CD4-positive, alpha-beta T cell (primary cell): ENCODE measurements at regions not wholly inside any gene's neighbourhood (a gene's known extent, or its start where the extent isn't known, plus 50 kb on each side); places are given as distances from the start of the nearest gene placed in this dataset.

Source experiments
- ATAC-seq: fragments of 200-7000 bp; cut with Tn5 transposase; one replicate; pipeline ENCODE4 v1.10.0; 2022; ENCODE audit warnings: mild to moderate bottlenecking; ENCODE audit not compliant: poor library complexity
- CTCF ChIA-PET: fragments of 350-600 bp; sonication (Branson Sonifier 250); formaldehyde crosslinking; loops from one replicate; lab custom pipeline; 2021; ENCODE audit warnings: antibody characterized with exemption, inconsistent platforms; lab: Charles Lee
- POLR2A ChIA-PET: fragments of 350-600 bp; sonication (Branson Sonifier 250); formaldehyde crosslinking; loops from one replicate; lab custom pipeline; 2021; ENCODE audit warnings: antibody characterized with exemption, inconsistent platforms; lab: Charles Lee
- DNase-seq, 14 experiments: peaks; one replicate each; pipeline ENCODE4 v3.0.0-alpha.2; 2013 to 2020; ENCODE audit warnings: mixed read lengths in 2 of 14
- H3K27ac ChIP-seq, 2 donors: one replicate each; pipeline versions ENCODE4 v1.5.1 to v1.7.0; 2013; ENCODE audit warnings: low read length in 2 of 2, low read depth in 1 of 2, mild to moderate bottlenecking in 1 of 2
- H3K27me3 ChIP-seq, 2 experiments: 1 replicate in 1 of 2; 2 replicates in 1 of 2; pipeline versions ENCODE4 v1.6.1 to v1.7.0; 2013; ENCODE audit warnings: low read length in 2 of 2, control low read depth in 1 of 2, mild to moderate bottlenecking in 1 of 2, moderate library complexity in 1 of 2; ENCODE audit not compliant: insufficient read depth in 2 of 2, control insufficient read depth in 1 of 2
- H3K36me3 ChIP-seq: one replicate; pipeline ENCODE4 v1.6.1; 2013; ENCODE audit warnings: low read length, control low read depth; ENCODE audit not compliant: insufficient read depth
- H3K4me1 ChIP-seq: one replicate; pipeline ENCODE4 v1.6.1; 2013; ENCODE audit warnings: low read length, control low read depth; ENCODE audit not compliant: insufficient read depth
- H3K4me3 ChIP-seq: one replicate; pipeline ENCODE4 v1.5.1; 2013; ENCODE audit warnings: mild to moderate bottlenecking, low read length, moderate library complexity
- H3K9me3 ChIP-seq, 2 experiments: 1 replicate in 1 of 2; 2 replicates in 1 of 2; pipeline versions ENCODE4 v1.6.1 to v1.7.0; 2013; ENCODE audit warnings: low read length in 2 of 2, mild to moderate bottlenecking in 2 of 2, control low read depth in 1 of 2, moderate library complexity in 1 of 2; ENCODE audit not compliant: control insufficient read depth in 1 of 2, insufficient read depth in 1 of 2
- H3K27ac Mint-ChIP-seq: one replicate; pipeline ENCODE4 v1.8.0; 2020; ENCODE audit warnings: mixed read lengths
- H3K27me3 Mint-ChIP-seq: one replicate; pipeline ENCODE4 v1.8.0; 2021; ENCODE audit warnings: mixed read lengths
- H3K36me3 Mint-ChIP-seq: one replicate; pipeline ENCODE4 v1.8.0; 2021; ENCODE audit warnings: low read depth, mixed read lengths
- H3K4me1 Mint-ChIP-seq: one replicate; pipeline ENCODE4 v1.8.0; 2021; ENCODE audit warnings: low read depth, mixed read lengths
- H3K4me3 Mint-ChIP-seq: one replicate; pipeline ENCODE4 v1.8.0; 2020; ENCODE audit warnings: mild to moderate bottlenecking, mixed read lengths
- H3K9me3 Mint-ChIP-seq: one replicate; pipeline ENCODE4 v1.8.0; 2020; ENCODE audit warnings: mixed read lengths
- intact Hi-C, 2 experiments: fragments of 100-400 bp; cut with DNase I in 1 of 2; cut with micrococcal nuclease in 1 of 2; formaldehyde crosslinking; loops; one replicate each; pipeline versions ENCODE4 v1.15.1 to v1.9.0; 2023 to 2025; cut with DNase I, micrococcal nuclease
- TF ChIP-seq, protein P1 (sequence below): fragments of 200-600 bp; IDR thresholded peaks from one replicate; pipeline ENCODE4 v1.8.0; 2022; ENCODE audit warnings: antibody characterized with exemption, mild to moderate bottlenecking

- ATAC-seq = no peak
- TF ChIP-seq, protein P1, sequence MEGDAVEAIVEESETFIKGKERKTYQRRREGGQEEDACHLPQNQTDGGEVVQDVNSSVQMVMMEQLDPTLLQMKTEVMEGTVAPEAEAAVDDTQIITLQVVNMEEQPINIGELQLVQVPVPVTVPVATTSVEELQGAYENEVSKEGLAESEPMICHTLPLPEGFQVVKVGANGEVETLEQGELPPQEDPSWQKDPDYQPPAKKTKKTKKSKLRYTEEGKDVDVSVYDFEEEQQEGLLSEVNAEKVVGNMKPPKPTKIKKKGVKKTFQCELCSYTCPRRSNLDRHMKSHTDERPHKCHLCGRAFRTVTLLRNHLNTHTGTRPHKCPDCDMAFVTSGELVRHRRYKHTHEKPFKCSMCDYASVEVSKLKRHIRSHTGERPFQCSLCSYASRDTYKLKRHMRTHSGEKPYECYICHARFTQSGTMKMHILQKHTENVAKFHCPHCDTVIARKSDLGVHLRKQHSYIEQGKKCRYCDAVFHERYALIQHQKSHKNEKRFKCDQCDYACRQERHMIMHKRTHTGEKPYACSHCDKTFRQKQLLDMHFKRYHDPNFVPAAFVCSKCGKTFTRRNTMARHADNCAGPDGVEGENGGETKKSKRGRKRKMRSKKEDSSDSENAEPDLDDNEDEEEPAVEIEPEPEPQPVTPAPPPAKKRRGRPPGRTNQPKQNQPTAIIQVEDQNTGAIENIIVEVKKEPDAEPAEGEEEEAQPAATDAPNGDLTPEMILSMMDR = no peak
- Histone ChIP-seq H3K4me3 (no peak overlapping the region), H3K27ac (no peak overlapping the region), H3K36me3 (no peaks in the 10 kb centered on the region), H3K9me3 (no peaks in the 10 kb centered on the region), H3K4me1 (no peaks in the 10 kb centered on the region), H3K27me3 (no peaks in the 10 kb centered on the region)
- ChIA-PET POLR2A (no interaction called here), CTCF (no interaction called here)
- no peaks in the 10 kb centered on the region for H3K36me3 Mint-ChIP-seq
- DNase-seq = no peak
- peaks cover 17% of the 10 kb centered on the region for H3K9me3 Mint-ChIP-seq
- intact Hi-C loops = no loop called here
- H3K4me3 Mint-ChIP-seq = no peak overlapping the region
- no peaks in the 10 kb centered on the region for H3K4me1 Mint-ChIP-seq
- H3K27ac Mint-ChIP-seq = no peak overlapping the region
- H3K27me3 Mint-ChIP-seq = no peaks in the 10 kb centered on the region
Measured at GRCh38 chr3:80275120-80275519, 507.3 kb upstream of the ROBO1 start.

GRCh38 chr3:80263260-80263659 is 495.5 kb upstream of the ROBO1 start:
- H3K36me3 Mint-ChIP-seq = no peaks in the 10 kb centered on the region
- POLR2A ChIA-PET = no interaction called here
- Histone ChIP-seq H3K36me3 (no peaks in the 10 kb centered on the region), H3K4me1 (no peaks in the 10 kb centered on the region), H3K27ac (no peak overlapping the region), H3K4me3 (no peak overlapping the region), H3K27me3 (no peaks in the 10 kb centered on the region), H3K9me3 (no peaks in the 10 kb centered on the region)
- CTCF ChIA-PET = no interaction called here
- intact Hi-C loops = no loop called here
- ATAC-seq (no peak), DNase-seq (no peak)
- no peak overlapping the region for H3K4me3 Mint-ChIP-seq
- peaks cover 10% of the 10 kb centered on the region for H3K9me3 Mint-ChIP-seq
- H3K27ac Mint-ChIP-seq = no peak overlapping the region
- H3K27me3 Mint-ChIP-seq = no peaks in the 10 kb centered on the region
- no peaks in the 10 kb centered on the region for H3K4me1 Mint-ChIP-seq
- TF ChIP-seq, protein P1 = no peak

GRCh38 chr3:80261082-80261481 is 493.3 kb upstream of the ROBO1 start:
- ATAC-seq (no peak), DNase-seq (no peak)
- CTCF ChIA-PET = no interaction called here
- Histone ChIP-seq H3K4me3 (no peak overlapping the region), H3K27ac (no peak overlapping the region), H3K36me3 (no peaks in the 10 kb centered on the region), H3K9me3 (no peaks in the 10 kb centered on the region), H3K27me3 (no peaks in the 10 kb centered on the region), H3K4me1 (no peaks in the 10 kb centered on the region)
- no peak overlapping the region for H3K27ac Mint-ChIP-seq
- TF ChIP-seq, protein P1 = no peak
- intact Hi-C loops = no loop called here
- H3K27me3 Mint-ChIP-seq = no peaks in the 10 kb centered on the region
- peaks cover 15% of the 10 kb centered on the region for H3K9me3 Mint-ChIP-seq
- POLR2A ChIA-PET = no interaction called here
- no peaks in the 10 kb centered on the region for H3K36me3 Mint-ChIP-seq
- H3K4me1 Mint-ChIP-seq = no peaks in the 10 kb centered on the region
- no peak overlapping the region for H3K4me3 Mint-ChIP-seq
